Astrocyte of the spinal cord (primary cell): ENCODE measurements at regions not wholly inside any gene's neighbourhood (a gene's known extent, or its start where the extent isn't known, plus 50 kb on each side); places are given as distances from the start of the nearest gene placed in this dataset.

Source experiments
- DNase-seq: peaks from one replicate; pipeline ENCODE4 v3.0.0; 2011; ENCODE audit warnings: low read depth, low spot score
- H3K4me3 ChIP-seq: 2 replicates; pipeline ENCODE4 v1.5.1; 2011; ENCODE audit warnings: low read depth, mild to moderate bottlenecking, low read length, moderate library complexity
- in situ Hi-C: cut with HindIII; loops from 2 replicates; pipeline ENCODE4 v1.10.0; 2017; ENCODE audit warnings: low sequenced_read_pairs
- TF ChIP-seq, protein P1 (sequence below): IDR thresholded peaks from 2 replicates; pipeline ENCODE4 v1.5.1; 2012; ENCODE audit warnings: low read depth, mild to moderate bottlenecking, low read length, inconsistent platforms

DNA sequence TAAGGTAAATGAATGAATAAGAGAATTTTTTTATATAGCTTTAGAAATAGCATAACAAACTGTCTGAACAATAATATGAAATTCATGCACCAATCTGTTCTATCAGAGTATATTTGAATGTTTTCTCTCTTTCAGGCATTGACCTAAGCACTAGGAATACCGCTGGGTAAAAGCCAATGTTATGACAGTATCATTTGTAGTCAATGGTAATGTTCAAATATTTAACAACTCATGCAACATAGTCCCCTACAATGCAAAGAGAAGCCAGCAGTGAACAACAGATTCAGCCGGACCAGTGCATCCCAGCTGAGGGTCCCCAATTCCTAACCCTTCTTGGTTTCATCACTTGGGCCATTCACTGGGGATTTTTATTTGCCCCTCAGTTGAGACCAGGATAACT, 52.6 kb upstream of the MYCBP2 start:
- TF ChIP-seq, protein P1, sequence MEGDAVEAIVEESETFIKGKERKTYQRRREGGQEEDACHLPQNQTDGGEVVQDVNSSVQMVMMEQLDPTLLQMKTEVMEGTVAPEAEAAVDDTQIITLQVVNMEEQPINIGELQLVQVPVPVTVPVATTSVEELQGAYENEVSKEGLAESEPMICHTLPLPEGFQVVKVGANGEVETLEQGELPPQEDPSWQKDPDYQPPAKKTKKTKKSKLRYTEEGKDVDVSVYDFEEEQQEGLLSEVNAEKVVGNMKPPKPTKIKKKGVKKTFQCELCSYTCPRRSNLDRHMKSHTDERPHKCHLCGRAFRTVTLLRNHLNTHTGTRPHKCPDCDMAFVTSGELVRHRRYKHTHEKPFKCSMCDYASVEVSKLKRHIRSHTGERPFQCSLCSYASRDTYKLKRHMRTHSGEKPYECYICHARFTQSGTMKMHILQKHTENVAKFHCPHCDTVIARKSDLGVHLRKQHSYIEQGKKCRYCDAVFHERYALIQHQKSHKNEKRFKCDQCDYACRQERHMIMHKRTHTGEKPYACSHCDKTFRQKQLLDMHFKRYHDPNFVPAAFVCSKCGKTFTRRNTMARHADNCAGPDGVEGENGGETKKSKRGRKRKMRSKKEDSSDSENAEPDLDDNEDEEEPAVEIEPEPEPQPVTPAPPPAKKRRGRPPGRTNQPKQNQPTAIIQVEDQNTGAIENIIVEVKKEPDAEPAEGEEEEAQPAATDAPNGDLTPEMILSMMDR: no peak
- no peak overlapping the region for H3K4me3 ChIP-seq
- in situ Hi-C loops: no loop called here
- no peak for DNase-seq

DNA sequence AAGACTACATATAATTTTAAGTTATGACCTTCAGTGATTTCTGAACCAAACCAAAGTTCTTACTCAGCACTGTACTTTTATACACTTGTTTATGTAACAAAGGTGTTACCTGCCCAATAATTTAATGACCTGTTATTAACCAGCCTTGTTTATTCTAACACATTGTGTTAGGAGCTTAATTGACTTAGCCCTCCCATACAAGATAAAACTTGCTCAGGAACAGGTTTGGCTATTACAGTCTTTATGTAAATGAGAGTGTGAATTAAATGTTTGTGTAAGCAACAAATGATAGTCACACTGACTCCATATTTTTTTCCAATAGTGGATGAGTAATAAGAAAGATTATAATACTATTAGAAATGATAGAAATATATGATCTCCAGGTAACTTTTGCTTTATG, 51.8 kb upstream of the MYCBP2 start:
- H3K4me3 ChIP-seq: no peak overlapping the region
- in situ Hi-C loops: no loop called here
- DNase-seq: no peak
- TF ChIP-seq, protein P1: no peak

GRCh38 chr13:77377016-77377415, 50.1 kb upstream of the MYCBP2 start:
- in situ Hi-C loops: no loop called here
- TF ChIP-seq, protein P1: no peak
- H3K4me3 ChIP-seq: no peak overlapping the region
- no peak for DNase-seq
